Activated CD4-positive, alpha-beta T cell treated with anti-CD3 and anti-CD28 coated beads, Interleukin-2, amount 50 U/mL, for 1 hour (primary cell): ENCODE measurements at regions not wholly inside any gene's neighbourhood (a gene's known extent, or its start where the extent isn't known, plus 50 kb on each side); places are given as distances from the start of the nearest gene placed in this dataset.
A peak's percentile ranks its signal among the peaks of the same experiment; 100 is the strongest.
"Not testable (repeated sequence)": the region's sequence is repeated elsewhere in the genome, so short reads cannot be mapped to it uniquely, and the experiment has no call there.

Source experiments
- DNase-seq: peaks from one replicate; pipeline ENCODE4 v3.0.0-alpha.2; 2020

DNA sequence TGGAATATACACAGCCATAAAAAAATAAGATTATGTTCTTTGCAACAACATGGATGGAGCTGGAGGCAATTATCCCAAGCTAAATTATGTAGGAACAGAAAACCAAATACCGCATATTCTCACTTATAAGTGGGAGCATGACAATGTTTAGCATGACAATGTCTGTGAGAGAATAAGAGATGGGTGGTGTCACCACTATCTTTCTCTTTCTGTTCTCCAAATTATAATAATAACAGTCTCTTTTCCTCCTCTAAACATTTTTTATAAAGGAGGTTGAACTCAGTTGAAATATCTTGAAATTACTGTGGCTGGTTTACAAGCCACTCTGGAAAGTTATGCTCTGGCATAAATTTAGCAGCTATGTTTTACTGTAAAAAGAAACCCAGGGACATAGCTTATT is 108.4 kb upstream of the NBPF19 start:
- DNase-seq = not testable (repeated sequence)

DNA sequence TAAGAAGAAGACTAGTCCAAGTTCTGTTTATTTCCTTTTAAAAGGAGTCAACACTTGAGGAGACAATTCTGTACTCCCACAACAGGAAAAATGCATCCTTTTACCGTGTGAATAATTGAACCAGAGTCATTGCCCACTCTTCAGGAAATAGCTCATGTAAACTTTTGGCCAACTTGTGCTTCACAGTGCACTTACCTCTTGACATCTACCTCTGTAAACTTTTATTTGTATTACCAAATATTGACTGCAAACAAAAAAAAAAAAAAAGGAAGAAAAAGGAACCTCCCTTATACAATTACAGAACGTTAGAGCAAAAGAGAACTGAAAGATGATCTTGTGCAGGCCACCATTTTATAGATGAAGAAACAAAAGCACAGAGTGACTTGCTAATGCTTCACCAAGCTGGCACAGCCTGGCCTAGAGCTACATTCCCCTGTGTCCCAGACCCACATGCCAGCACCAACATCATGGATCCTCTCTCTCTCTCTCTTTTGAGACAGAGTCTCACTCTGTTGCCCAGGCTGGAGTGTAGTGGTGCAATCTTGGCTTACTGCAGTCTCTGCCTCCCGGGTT is 107.3 kb upstream of the NBPF19 start:
- not testable (repeated sequence) for DNase-seq

- not testable (repeated sequence) for DNase-seq
Observed at GRCh38 chr1:149368337-149368736, 106.5 kb upstream of the NBPF19 start.

DNA sequence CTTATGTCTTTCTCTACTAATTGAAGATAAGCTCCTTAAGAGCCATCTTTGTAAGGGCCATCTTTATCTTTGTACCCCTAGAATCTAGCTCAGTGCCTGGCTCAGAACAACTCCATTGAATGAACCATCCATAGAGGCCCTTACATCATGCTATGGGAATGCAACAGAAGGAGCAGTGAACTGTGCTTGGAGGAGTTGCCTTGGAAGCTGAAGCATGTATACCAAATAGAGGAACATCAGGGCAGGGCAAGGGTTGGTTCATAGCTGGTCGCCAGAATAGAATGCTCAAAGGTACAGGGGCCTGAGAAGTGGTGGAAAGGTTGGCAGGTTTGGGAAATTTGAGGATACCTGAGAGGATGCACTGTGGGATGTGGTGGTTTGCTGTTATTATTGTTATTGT is 105.8 kb upstream of the NBPF19 start:
- not testable (repeated sequence) for DNase-seq

GRCh38 chr1:149371955-149372354 is 102.9 kb upstream of the NBPF19 start:
- DNase-seq = not testable (repeated sequence)

- not testable (repeated sequence) for DNase-seq
Observed at GRCh38 chr1:149378462-149378861, 96.4 kb upstream of the NBPF19 start.

GRCh38 chr1:149390173-149390926 is 84.5 kb upstream of the NBPF19 start:
- DNase-seq = peak; percentile 37

- DNase-seq = not testable (repeated sequence)
Observed at GRCh38 chr1:149390931-149391330, 83.9 kb upstream of the NBPF19 start.

- peak; percentile 11 for DNase-seq
Observed at GRCh38 chr1:149395802-149396201, 79.0 kb upstream of the NBPF19 start.

DNA sequence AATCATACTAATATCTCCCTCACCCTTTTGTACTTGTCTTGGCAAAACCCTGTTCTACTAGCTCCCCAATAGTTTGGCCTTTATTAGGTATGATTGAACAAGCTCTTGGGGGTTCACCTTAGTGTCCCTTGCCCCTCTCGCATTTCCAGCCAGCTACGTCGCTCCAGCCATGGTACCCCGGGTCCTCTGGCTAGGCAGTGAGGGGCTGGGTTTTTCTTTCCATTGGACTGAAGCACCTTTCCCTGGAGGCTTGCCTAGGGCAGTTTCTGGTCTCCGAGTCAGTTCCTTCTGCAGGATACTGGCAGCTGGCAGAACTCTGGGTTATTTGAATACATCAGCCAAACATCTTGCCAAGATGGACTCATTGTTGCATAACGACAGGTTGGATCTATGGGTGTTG is 76.3 kb upstream of the NBPF19 start:
- not testable (repeated sequence) for DNase-seq

GRCh38 chr1:149408404-149408803 is 66.4 kb upstream of the NBPF19 start:
- DNase-seq = not testable (repeated sequence)

- not testable (repeated sequence) for DNase-seq
Observed at GRCh38 chr1:149415373-149415772, 59.5 kb upstream of the NBPF19 start.

DNA sequence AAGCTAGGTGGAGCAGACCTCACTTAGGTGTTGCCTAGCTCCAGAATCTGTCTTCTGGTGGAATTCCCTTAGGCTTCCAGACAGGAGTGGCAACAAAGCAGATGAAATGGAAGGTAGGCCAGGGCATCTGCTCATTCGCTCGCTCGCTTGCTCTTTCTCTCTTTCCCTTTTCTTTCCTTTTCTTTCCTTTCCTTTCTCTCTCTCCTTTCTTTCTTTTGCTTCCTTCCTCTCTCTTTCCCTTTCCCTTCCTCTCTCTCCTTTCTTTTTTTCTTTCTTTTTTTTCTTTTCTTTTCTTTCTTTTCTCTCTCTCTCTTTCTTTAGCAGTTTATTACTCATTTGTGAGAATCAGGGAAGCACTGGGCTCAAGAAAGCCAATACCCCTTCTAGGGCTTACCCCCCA is 56.1 kb upstream of the NBPF19 start:
- not testable (repeated sequence) for DNase-seq

GRCh38 chr1:149423122-149423521 is 51.7 kb upstream of the NBPF19 start:
- DNase-seq = not testable (repeated sequence)
